ENCODE measurements at regions not wholly inside any gene's neighbourhood (a gene's known extent, or its start where the extent isn't known, plus 50 kb on each side); places are given as distances from the start of the nearest gene placed in this dataset.
"Not testable (repeated sequence)": the region's sequence is repeated elsewhere in the genome, so short reads cannot be mapped to it uniquely, and the experiment has no call there.

GRCh38 chr12:72173974-72174373 lies 98.2 kb upstream of the TRHDE start:
- H3K36me3 ChIP-seq (ENCODE audit: low read depth), result no peaks in the 10 kb centered on the region
- H3K4me3 ChIP-seq (ENCODE audit: severe bottlenecking), result no peak overlapping the region
- H3K27me3 ChIP-seq (ENCODE audit: insufficient read depth, poor library complexity, severe bottlenecking), result no peaks in the 10 kb centered on the region
- H3K9me3 ChIP-seq (ENCODE audit: severe bottlenecking), result no peaks in the 10 kb centered on the region
- DNase-seq (ENCODE audit: low spot score), result no peak
- H3K27ac ChIP-seq (ENCODE audit: poor library complexity, severe bottlenecking), result no peak overlapping the region
- TF ChIP-seq, protein P1, sequence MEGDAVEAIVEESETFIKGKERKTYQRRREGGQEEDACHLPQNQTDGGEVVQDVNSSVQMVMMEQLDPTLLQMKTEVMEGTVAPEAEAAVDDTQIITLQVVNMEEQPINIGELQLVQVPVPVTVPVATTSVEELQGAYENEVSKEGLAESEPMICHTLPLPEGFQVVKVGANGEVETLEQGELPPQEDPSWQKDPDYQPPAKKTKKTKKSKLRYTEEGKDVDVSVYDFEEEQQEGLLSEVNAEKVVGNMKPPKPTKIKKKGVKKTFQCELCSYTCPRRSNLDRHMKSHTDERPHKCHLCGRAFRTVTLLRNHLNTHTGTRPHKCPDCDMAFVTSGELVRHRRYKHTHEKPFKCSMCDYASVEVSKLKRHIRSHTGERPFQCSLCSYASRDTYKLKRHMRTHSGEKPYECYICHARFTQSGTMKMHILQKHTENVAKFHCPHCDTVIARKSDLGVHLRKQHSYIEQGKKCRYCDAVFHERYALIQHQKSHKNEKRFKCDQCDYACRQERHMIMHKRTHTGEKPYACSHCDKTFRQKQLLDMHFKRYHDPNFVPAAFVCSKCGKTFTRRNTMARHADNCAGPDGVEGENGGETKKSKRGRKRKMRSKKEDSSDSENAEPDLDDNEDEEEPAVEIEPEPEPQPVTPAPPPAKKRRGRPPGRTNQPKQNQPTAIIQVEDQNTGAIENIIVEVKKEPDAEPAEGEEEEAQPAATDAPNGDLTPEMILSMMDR (IDR thresholded peaks at IDR 0.05; ENCODE audit: poor library complexity, severe bottlenecking), result no peak
- no peak for ATAC-seq (ENCODE audit: low read depth)
- H3K4me1 ChIP-seq (ENCODE audit: insufficient read depth, poor library complexity, severe bottlenecking), result no peaks in the 10 kb centered on the region

DNA sequence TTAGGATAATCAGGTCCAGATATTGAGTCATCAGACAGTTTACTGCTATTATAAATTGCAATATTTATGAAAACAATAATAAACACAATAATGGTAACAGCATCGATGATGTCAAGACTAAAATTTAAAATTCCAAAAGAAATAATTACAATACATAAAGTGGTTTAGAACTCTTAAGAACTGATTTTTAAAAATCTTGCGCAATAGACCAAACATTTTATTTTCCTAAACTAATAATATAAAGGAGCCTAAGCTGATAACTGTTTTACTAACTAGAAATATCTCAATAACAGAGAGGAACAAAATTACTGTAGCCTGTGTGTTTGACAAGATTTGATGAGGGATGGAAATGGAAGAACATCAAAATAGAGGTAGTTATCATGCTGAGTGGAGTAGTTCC lies 93.9 kb upstream of the TRHDE start:
- TF ChIP-seq, protein P1 (IDR thresholded peaks at IDR 0.05; ENCODE audit: poor library complexity, severe bottlenecking), result no peak
- Histone ChIP-seq H3K4me1 (ENCODE audit: insufficient read depth, poor library complexity, severe bottlenecking) (no peaks in the 10 kb centered on the region), H3K27me3 (ENCODE audit: insufficient read depth, poor library complexity, severe bottlenecking) (no peaks in the 10 kb centered on the region), H3K4me3 (ENCODE audit: severe bottlenecking) (no peak overlapping the region), H3K27ac (ENCODE audit: poor library complexity, severe bottlenecking) (no peak overlapping the region), H3K36me3 (ENCODE audit: low read depth) (no peaks in the 10 kb centered on the region), H3K9me3 (ENCODE audit: severe bottlenecking) (no peaks in the 10 kb centered on the region)
- ATAC-seq (ENCODE audit: low read depth), result no peak
- no peak for DNase-seq (ENCODE audit: low spot score)

- ATAC-seq (ENCODE audit: low read depth) (no peak), DNase-seq (ENCODE audit: low spot score) (no peak)
- TF ChIP-seq, protein P1 (IDR thresholded peaks at IDR 0.05; ENCODE audit: poor library complexity, severe bottlenecking), result no peak
- Histone ChIP-seq H3K27ac (ENCODE audit: poor library complexity, severe bottlenecking) (no peak overlapping the region), H3K4me3 (ENCODE audit: severe bottlenecking) (no peak overlapping the region), H3K4me1 (ENCODE audit: insufficient read depth, poor library complexity, severe bottlenecking) (no peaks in the 10 kb centered on the region), H3K9me3 (ENCODE audit: severe bottlenecking) (no peaks in the 10 kb centered on the region), H3K36me3 (ENCODE audit: low read depth) (no peaks in the 10 kb centered on the region), H3K27me3 (ENCODE audit: insufficient read depth, poor library complexity, severe bottlenecking) (no peaks in the 10 kb centered on the region)
These were observed 93.3 kb upstream of the TRHDE start for GRCh38 chr12:72178871-72179270.

DNA sequence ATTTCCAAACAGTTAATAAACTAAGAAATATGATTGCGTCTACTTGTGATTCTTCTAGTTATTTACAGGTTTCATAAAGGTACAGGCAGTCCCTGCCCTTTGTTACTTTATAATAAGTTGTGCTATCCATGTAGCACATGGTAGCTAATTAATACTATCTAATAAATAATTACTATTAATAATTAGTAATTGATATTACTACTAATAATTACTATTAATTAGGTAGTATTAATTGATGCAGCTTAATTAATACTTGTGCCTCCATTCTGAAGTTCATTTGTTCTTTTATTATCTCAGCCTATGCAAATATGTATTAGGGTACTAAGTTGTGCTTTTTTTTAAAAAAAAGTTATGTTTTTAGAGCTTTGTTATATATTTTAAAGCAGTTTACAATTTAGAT lies 92.3 kb upstream of the TRHDE start:
- ATAC-seq (ENCODE audit: low read depth) (no peak), DNase-seq (ENCODE audit: low spot score) (no peak)
- no peaks in the 10 kb centered on the region for H3K36me3 ChIP-seq (ENCODE audit: low read depth)

GRCh38 chr12:72184971-72185533 lies 87.1 kb upstream of the TRHDE start:
- H3K9me3 ChIP-seq (ENCODE audit: severe bottlenecking); H3K36me3 ChIP-seq (ENCODE audit: low read depth); H3K4me3 ChIP-seq (ENCODE audit: severe bottlenecking); H3K4me1 ChIP-seq (ENCODE audit: insufficient read depth, poor library complexity, severe bottlenecking); DNase-seq (ENCODE audit: low spot score); ATAC-seq (ENCODE audit: low read depth); H3K27ac ChIP-seq (ENCODE audit: poor library complexity, severe bottlenecking); H3K27me3 ChIP-seq (ENCODE audit: insufficient read depth, poor library complexity, severe bottlenecking): not testable (repeated sequence)

More for the DNA sequence above, 92.3 kb upstream of the TRHDE start:
- H3K9me3 ChIP-seq (ENCODE audit: severe bottlenecking), result no peaks in the 10 kb centered on the region
- no peaks in the 10 kb centered on the region for H3K27me3 ChIP-seq (ENCODE audit: insufficient read depth, poor library complexity, severe bottlenecking)
- H3K4me3 ChIP-seq (ENCODE audit: severe bottlenecking), result no peak overlapping the region
- H3K27ac ChIP-seq (ENCODE audit: poor library complexity, severe bottlenecking), result no peak overlapping the region
- no peaks in the 10 kb centered on the region for H3K4me1 ChIP-seq (ENCODE audit: insufficient read depth, poor library complexity, severe bottlenecking)
- TF ChIP-seq, protein P1 (IDR thresholded peaks at IDR 0.05; ENCODE audit: poor library complexity, severe bottlenecking), result no peak

All from RWPE2 (cell line).